Stomach (tissue), 4 donors: ENCODE measurements at regions not wholly inside any gene's neighbourhood (a gene's known extent, or its start where the extent isn't known, plus 50 kb on each side); places are given as distances from the start of the nearest gene placed in this dataset.

Experiments used
- CTCF ChIP-seq, 7 experiments: fragments of 450-650 bp in 4 of 7; fragments of 200-600 bp in 3 of 7; sonication (generic) in 3 of 7; IDR thresholded peaks; one replicate each; pipeline ENCODE4 v1.5.1; 2016 to 2019; ENCODE audit warnings: antibody characterized with exemption in 7 of 7, control low read depth in 2 of 7, mild to moderate bottlenecking in 1 of 7
- EP300 ChIP-seq: sonication (generic); formaldehyde crosslinking; IDR thresholded peaks from one replicate; pipeline ENCODE4 v1.6.1; 2017; ENCODE audit warnings: antibody characterized with exemption
- POLR2A ChIP-seq, 4 donors: fragments of 450-650 bp; IDR thresholded peaks; one replicate each; pipeline ENCODE4 v1.6.1; 2016; ENCODE audit warnings: antibody characterized with exemption in 4 of 4, control low read depth in 2 of 4, mild to moderate bottlenecking in 1 of 4, moderate library complexity in 1 of 4
- POLR2AphosphoS5 ChIP-seq, 3 donors: sonication (generic); formaldehyde crosslinking; IDR thresholded peaks; one replicate each; pipeline ENCODE4 v1.6.1; 2016; ENCODE audit warnings: antibody characterized with exemption in 3 of 3

GRCh38 chr13:61508936-61509335, 93.3 kb upstream of the PCDH20 start:
- TF ChIP-seq CTCF (IDR thresholded peaks at IDR 0.05) (no peak), POLR2A (IDR thresholded peaks at IDR 0.05) (no peak), POLR2AphosphoS5 (IDR thresholded peaks at IDR 0.05) (no peak), EP300 (no peak)
